Fibroblast of the aortic adventitia (primary cell): ENCODE measurements at regions not wholly inside any gene's neighbourhood (a gene's known extent, or its start where the extent isn't known, plus 50 kb on each side); places are given as distances from the start of the nearest gene placed in this dataset.
"Not testable (repeated sequence)": the region's sequence is repeated elsewhere in the genome, so short reads cannot be mapped to it uniquely, and the experiment has no call there.

Experiments
- DNase-seq: peaks from one replicate; pipeline ENCODE4 v3.0.0-alpha.2; 2010; ENCODE audit warnings: low read depth
- H3K4me3 ChIP-seq: 2 replicates; pipeline ENCODE4 v1.5.1; 2011; ENCODE audit warnings: low read depth, mild to moderate bottlenecking, control low read depth, low read length, moderate library complexity
- CTCF ChIP-seq: IDR thresholded peaks from 2 replicates; pipeline ENCODE4 v1.5.1; 2011; ENCODE audit warnings: mild to moderate bottlenecking, low read length, control low read depth, inconsistent platforms; ENCODE audit not compliant: insufficient read depth

GRCh38 chr2:150255528-150255927 is 231.9 kb downstream of the RND3 start:
- DNase-seq: peak; percentile 64
- TF ChIP-seq CTCF: no peak
- no peak overlapping the region for H3K4me3 ChIP-seq

- not testable (repeated sequence) for DNase-seq, H3K4me3 ChIP-seq
Observed at GRCh38 chr2:150249735-150250134, 237.7 kb downstream of the RND3 start.

GRCh38 chr2:150247481-150247880 is 240.0 kb downstream of the RND3 start:
- no peak for DNase-seq
- no peak overlapping the region for H3K4me3 ChIP-seq
- no peak for TF ChIP-seq CTCF

- DNase-seq: peak; percentile 93
- TF ChIP-seq CTCF: no peak
- peak overlapping the region; percentile 29 for H3K4me3 ChIP-seq
Observed at GRCh38 chr2:150234787-150235446, 252.6 kb downstream of the RND3 start.

GRCh38 chr2:150232871-150233270 is 254.6 kb downstream of the RND3 start:
- no peak overlapping the region for H3K4me3 ChIP-seq
- TF ChIP-seq CTCF: no peak
- no peak for DNase-seq

GRCh38 chr2:150232321-150232720 is 255.1 kb downstream of the RND3 start:
- TF ChIP-seq CTCF: no peak
- no peak overlapping the region for H3K4me3 ChIP-seq
- DNase-seq: no peak

GRCh38 chr2:150230616-150231015 is 256.9 kb downstream of the RND3 start:
- no peak overlapping the region for H3K4me3 ChIP-seq

More at GRCh38 chr2:150230616-150231015, 256.9 kb downstream of the RND3 start:
- DNase-seq: no peak
- no peak for TF ChIP-seq CTCF
